Upper lobe of left lung (tissue), 6 donors: ENCODE measurements at regions not wholly inside any gene's neighbourhood (a gene's known extent, or its start where the extent isn't known, plus 50 kb on each side); places are given as distances from the start of the nearest gene placed in this dataset.
"Not testable (repeated sequence)": the region's sequence is repeated elsewhere in the genome, so short reads cannot be mapped to it uniquely, and the experiment has no call there.

Experiments used
- ATAC-seq, 2 donors: fragments of 200-7000 bp; cut with Tn5 transposase; one replicate each; pipeline ENCODE4 v1.9.1; 2022; ENCODE audit warnings: mild to moderate bottlenecking in 2 of 2, moderate library complexity in 2 of 2; ENCODE audit not compliant: low FRiP score in 2 of 2
- DNase-seq, 2 donors: peaks; one replicate each; pipeline ENCODE4 v3.0.0-alpha.2; 2019 to 2020
- H3K27ac ChIP-seq, 4 donors: fragments of 200-600 bp; sonication (generic); one replicate each; pipeline ENCODE4 v1.5.1; 2016 to 2019
- H3K27me3 ChIP-seq, 4 donors: fragments of 200-600 bp; sonication (generic); one replicate each; pipeline ENCODE4 v1.5.1; 2017 to 2019
- H3K36me3 ChIP-seq, 4 donors: fragments of 200-600 bp; sonication (generic); one replicate each; pipeline ENCODE4 v1.5.1; 2016 to 2019
- H3K4me1 ChIP-seq, 4 donors: fragments of 200-600 bp; sonication (generic); one replicate each; pipeline ENCODE4 v1.5.1; 2018 to 2019
- H3K4me3 ChIP-seq, 4 donors: fragments of 200-600 bp; sonication (generic); one replicate each; pipeline ENCODE4 v1.5.1; 2017 to 2019; ENCODE audit warnings: mild to moderate bottlenecking in 2 of 4, moderate library complexity in 1 of 4
- H3K9me3 ChIP-seq, 4 donors: fragments of 200-600 bp; sonication (generic); one replicate each; pipeline ENCODE4 v1.5.1; 2018 to 2019
- WGBS, 2 donors: methylation state at CpG; one replicate each; pipeline ENCODE4 v1.1.5; 2017 to 2018; 5-methylcytosine and 5-hydroxymethylcytosine counted together
- TF ChIP-seq, protein P1 (sequence below), 6 experiments: fragments of 450-650 bp in 4 of 6; fragments of 200-600 bp in 2 of 6; sonication (generic) in 2 of 6; IDR thresholded peaks; one replicate each; pipeline ENCODE4 v1.5.1; 2016 to 2019; ENCODE audit warnings: antibody characterized with exemption in 6 of 6
- donor health status: DM: no; HTN: no; CAD: no; lungs with moderate emphysema.
- donor health status: DM: no; HTN: yes; CAD: no; lungs with severe emphysema.

DNA sequence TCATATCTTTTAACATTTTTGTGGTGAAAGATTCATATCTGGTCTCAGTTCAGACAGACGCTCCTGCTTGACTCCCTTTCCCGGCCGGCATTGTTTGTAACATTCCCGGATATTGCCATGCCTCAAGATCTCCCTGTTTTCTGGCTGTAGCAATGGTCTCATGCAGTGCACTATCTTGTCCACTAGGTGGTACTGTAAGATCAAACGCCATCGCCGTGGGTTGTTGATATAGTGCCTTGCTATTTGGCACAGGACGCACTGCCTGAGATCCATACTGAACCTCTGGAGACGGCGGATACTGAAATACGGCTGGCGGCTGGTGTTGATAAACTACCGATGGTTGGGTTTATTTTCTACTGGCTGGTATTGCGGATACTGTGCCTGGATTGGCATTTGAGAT, 218.6 kb downstream of the ADRA2C start:
- WGBS, 2 donors, result 0 to 5% methylated on average over 4 to 14 of the region's 14 CpGs
- not testable (repeated sequence) for H3K9me3 ChIP-seq, H3K27ac ChIP-seq, H3K27me3 ChIP-seq, H3K36me3 ChIP-seq, DNase-seq, H3K4me1 ChIP-seq, H3K4me3 ChIP-seq, ATAC-seq
- TF ChIP-seq, protein P1, sequence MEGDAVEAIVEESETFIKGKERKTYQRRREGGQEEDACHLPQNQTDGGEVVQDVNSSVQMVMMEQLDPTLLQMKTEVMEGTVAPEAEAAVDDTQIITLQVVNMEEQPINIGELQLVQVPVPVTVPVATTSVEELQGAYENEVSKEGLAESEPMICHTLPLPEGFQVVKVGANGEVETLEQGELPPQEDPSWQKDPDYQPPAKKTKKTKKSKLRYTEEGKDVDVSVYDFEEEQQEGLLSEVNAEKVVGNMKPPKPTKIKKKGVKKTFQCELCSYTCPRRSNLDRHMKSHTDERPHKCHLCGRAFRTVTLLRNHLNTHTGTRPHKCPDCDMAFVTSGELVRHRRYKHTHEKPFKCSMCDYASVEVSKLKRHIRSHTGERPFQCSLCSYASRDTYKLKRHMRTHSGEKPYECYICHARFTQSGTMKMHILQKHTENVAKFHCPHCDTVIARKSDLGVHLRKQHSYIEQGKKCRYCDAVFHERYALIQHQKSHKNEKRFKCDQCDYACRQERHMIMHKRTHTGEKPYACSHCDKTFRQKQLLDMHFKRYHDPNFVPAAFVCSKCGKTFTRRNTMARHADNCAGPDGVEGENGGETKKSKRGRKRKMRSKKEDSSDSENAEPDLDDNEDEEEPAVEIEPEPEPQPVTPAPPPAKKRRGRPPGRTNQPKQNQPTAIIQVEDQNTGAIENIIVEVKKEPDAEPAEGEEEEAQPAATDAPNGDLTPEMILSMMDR (IDR thresholded peaks at IDR 0.05), result peak; percentile 29 to 70 (median 60)

DNA sequence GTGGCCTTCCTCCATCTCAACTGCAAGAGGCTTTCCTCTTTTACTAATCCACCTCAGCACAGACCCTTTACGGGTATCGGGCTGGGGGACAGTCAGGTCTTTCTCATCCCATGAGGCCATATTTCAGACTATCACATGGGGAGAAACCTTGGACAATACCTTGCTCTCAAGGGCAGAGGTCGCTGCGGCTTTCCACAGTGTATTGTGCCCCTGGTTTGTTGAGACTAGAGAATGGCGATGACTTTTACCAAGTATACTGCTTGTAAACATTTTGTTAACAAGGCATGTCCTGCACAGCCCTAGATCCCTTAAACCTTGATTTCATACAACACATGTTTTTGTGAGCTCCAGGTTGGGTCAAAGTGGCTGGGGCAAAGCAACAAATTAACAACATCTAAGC, 220.2 kb downstream of the ADRA2C start:
- H3K4me1 ChIP-seq, H3K27ac ChIP-seq, ATAC-seq, H3K9me3 ChIP-seq, DNase-seq, H3K4me3 ChIP-seq, H3K36me3 ChIP-seq, H3K27me3 ChIP-seq: not testable (repeated sequence)
- WGBS, 2 donors, result 88 to 92% methylated on average over 4 to 5 of the region's 5 CpGs

GRCh38 chr4:3997386-3997785, 229.3 kb downstream of the OTOP1 start:
- not testable (repeated sequence) for H3K36me3 ChIP-seq, ATAC-seq, H3K27ac ChIP-seq, DNase-seq, H3K4me3 ChIP-seq, H3K9me3 ChIP-seq, H3K27me3 ChIP-seq, H3K4me1 ChIP-seq
- 88 to 96% methylated on average over 1 of the region's 1 CpG for WGBS, 2 donors

- H3K4me1 ChIP-seq, H3K27me3 ChIP-seq, H3K9me3 ChIP-seq, H3K4me3 ChIP-seq, H3K36me3 ChIP-seq, ATAC-seq, DNase-seq, H3K27ac ChIP-seq: not testable (repeated sequence)
- 67 to 68% methylated on average over 5 of the region's 5 CpGs for WGBS, 2 donors
Observed at GRCh38 chr4:4004036-4004435, 222.7 kb downstream of the OTOP1 start.

GRCh38 chr4:4004702-4005101, 222.0 kb downstream of the OTOP1 start:
- not testable (repeated sequence) for H3K27me3 ChIP-seq, ATAC-seq, H3K4me1 ChIP-seq, H3K4me3 ChIP-seq, H3K36me3 ChIP-seq, H3K9me3 ChIP-seq, H3K27ac ChIP-seq, DNase-seq
- 69 to 71% methylated on average over 10 of the region's 10 CpGs for WGBS, 2 donors

DNA sequence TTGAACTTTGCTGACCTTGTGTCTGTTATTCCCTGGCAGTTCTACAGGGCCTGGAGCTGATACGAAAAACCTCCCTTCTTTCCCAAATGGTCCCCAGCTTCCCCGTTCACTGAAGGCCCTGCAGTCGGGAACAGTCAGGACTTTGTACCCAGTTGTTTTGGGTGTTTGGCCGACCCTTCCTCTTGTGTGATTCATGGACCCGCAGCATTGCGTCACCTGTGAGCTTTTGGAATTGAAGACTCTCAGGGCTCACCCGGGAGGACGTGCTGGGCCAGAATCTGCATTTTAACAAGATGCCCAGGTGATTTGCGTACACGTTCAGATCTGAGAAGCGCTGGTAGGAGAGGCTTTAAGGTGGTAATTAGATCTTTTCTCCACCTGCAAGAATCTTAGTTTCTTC, 220.4 kb downstream of the OTOP1 start:
- WGBS, 2 donors, result 56 to 78% methylated on average over 9 to 11 of the region's 11 CpGs

DNA sequence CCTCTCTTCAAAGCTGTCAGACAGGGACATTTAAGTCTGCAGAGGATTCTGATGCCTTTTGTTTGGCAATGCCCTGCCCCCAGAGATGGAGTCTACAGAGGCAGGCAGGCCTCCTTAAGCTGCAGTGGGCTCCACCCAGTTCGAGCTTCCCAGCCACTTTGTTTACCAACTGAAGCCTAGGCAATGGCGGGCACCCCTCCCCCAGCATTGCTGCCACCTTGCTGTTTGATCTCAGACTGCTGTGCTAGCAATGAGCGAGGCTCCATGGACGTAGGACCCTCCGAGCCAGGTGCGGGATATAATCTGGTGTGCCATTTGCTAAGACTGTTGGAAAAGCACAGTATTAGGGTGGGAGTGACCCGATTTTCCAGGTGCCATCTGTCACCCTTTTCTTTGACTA, 207.7 kb downstream of the OTOP1 start:
- H3K4me1 ChIP-seq, H3K36me3 ChIP-seq, H3K9me3 ChIP-seq, H3K27me3 ChIP-seq, H3K4me3 ChIP-seq, H3K27ac ChIP-seq, ATAC-seq, DNase-seq: not testable (repeated sequence)
- WGBS, 2 donors, result 40 to 65% methylated on average over 1 to 7 of the region's 7 CpGs

More for the DNA sequence above, 220.4 kb downstream of the OTOP1 start:
- not testable (repeated sequence) for H3K36me3 ChIP-seq, H3K4me3 ChIP-seq, H3K4me1 ChIP-seq, DNase-seq, H3K27me3 ChIP-seq, H3K27ac ChIP-seq, ATAC-seq, H3K9me3 ChIP-seq

DNA sequence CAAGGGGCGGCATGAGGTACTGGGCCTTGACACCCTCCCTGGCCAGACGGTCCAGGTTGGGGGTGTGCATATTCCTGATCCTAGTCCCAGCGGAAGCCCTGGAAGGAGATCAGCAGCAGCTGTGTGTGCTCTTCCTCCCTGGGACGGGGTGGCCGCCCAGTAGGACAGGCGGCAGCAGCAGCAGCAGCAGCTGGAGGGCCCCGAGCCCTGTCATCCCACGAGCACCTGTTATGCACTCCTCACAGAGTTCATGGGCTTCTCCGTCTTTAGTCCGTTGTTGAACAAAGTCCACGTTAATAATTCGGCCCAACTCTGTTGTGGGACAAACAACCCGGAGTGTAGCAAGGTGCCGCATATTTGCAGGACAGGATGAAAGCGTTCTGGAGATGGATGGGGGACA, 205.6 kb downstream of the OTOP1 start:
- not testable (repeated sequence) for H3K27ac ChIP-seq, ATAC-seq, H3K4me3 ChIP-seq, H3K9me3 ChIP-seq, H3K36me3 ChIP-seq, DNase-seq, H3K4me1 ChIP-seq, H3K27me3 ChIP-seq
- WGBS, 2 donors, result 100% methylated on average over 2 of the region's 15 CpGs; no CpG with 5 or more reads in 1 of the 2 donors

DNA sequence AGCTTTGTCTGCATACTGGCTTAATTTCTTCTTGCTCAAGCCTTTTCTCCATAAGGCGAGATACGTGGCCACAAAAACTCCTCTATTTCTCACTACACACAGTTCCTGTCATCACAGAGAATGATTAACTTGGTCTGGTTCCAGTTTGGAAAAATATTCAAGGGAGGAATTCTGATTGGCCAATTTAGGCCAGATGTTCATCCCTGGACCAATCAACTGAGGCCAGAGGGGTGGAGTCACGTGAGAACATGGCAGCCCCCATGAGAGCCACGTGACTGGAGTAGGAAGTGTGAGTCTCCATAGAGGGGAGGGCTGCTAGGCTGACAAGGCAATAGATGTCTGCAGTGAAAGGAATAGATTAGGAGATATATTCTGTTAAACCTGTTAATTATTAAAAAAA, 200.0 kb downstream of the OTOP1 start:
- H3K36me3 ChIP-seq, DNase-seq, H3K4me1 ChIP-seq, H3K27ac ChIP-seq, H3K9me3 ChIP-seq, H3K4me3 ChIP-seq, H3K27me3 ChIP-seq, ATAC-seq: not testable (repeated sequence)
- 70 to 76% methylated on average over 4 of the region's 4 CpGs for WGBS, 2 donors

DNA sequence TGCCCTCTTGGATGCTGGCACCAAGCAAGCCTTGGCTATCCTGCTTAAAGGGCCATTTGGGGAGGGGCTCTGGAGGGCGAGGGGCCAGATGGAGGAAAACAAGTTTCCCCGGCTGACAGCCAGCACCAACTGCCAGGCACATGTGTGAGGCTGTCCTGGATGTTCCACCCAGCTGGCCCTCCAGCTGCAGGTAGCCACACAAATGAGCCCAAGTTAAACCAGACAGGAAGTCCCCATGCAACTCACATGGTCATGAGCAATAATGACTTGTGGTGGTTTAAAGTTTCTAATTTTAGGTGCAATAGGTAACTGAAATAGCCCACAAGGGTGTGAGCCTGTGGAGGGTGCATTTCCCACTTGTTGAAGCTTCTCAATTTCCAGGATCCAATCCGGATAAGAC, 198.0 kb downstream of the OTOP1 start:
- H3K4me1 ChIP-seq, H3K36me3 ChIP-seq, H3K9me3 ChIP-seq, H3K27me3 ChIP-seq, H3K4me3 ChIP-seq, DNase-seq, ATAC-seq, H3K27ac ChIP-seq: not testable (repeated sequence)
- WGBS, 2 donors, result 83 to 85% methylated on average over 3 of the region's 3 CpGs

DNA sequence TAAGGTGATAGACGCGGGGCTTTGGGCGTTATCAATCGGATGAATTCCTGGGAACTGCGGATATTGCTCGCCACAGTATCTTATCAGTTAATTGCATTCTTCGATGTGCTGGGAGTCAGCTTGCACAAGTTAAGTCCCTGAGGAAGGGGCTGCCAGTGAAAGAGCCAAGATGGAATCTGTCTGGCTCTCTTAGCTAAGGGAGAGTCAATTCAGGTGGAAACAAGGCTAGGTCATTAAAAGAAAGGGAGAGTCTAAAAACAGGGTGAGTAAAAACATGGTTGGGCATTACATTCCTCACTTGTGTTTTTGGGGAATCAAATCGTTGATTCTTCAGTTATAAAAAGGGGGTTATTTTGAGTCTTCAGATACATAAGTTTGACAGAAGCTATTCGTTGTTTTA, 196.2 kb downstream of the OTOP1 start:
- H3K36me3 ChIP-seq, H3K27me3 ChIP-seq, H3K4me3 ChIP-seq, DNase-seq, H3K4me1 ChIP-seq, H3K27ac ChIP-seq, ATAC-seq, H3K9me3 ChIP-seq: not testable (repeated sequence)
- 42 to 46% methylated on average over 9 of the region's 9 CpGs for WGBS, 2 donors

GRCh38 chr4:4031446-4032135, 195.1 kb downstream of the OTOP1 start:
- not testable (repeated sequence) for H3K4me1 ChIP-seq, H3K27ac ChIP-seq, H3K36me3 ChIP-seq, H3K9me3 ChIP-seq, H3K4me3 ChIP-seq, H3K27me3 ChIP-seq, ATAC-seq, DNase-seq
- 58 to 61% methylated on average over 8 of the region's 8 CpGs for WGBS, 2 donors

- not testable (repeated sequence) for H3K27ac ChIP-seq, H3K4me1 ChIP-seq, DNase-seq, H3K4me3 ChIP-seq, H3K27me3 ChIP-seq, H3K36me3 ChIP-seq, ATAC-seq, H3K9me3 ChIP-seq
- 77 to 78% methylated on average over 9 of the region's 9 CpGs for WGBS, 2 donors
Observed at GRCh38 chr4:4032364-4032763, 194.4 kb downstream of the OTOP1 start.
